WTC11 (cell line): ENCODE measurements at regions not wholly inside any gene's neighbourhood (a gene's known extent, or its start where the extent isn't known, plus 50 kb on each side); places are given as distances from the start of the nearest gene placed in this dataset.

Source experiments
- ATAC-seq: fragments of 200-7000 bp; cut with Tn5 transposase; 2 replicates; pipeline ENCODE4 v1.10.0; 2021; ENCODE audit warnings: mild to moderate bottlenecking, moderate library complexity
- CTCF ChIA-PET: fragments of 300-600 bp; sonication (Branson Sonifier 250); formaldehyde crosslinking; loops from one replicate; lab custom pipeline; 2021; ENCODE audit warnings: antibody characterized with exemption; lab: Charles Lee
- POLR2A ChIA-PET: fragments of 350-600 bp; sonication (Branson Sonifier 250); formaldehyde crosslinking; loops from one replicate; lab custom pipeline; 2021; ENCODE audit warnings: antibody characterized with exemption; lab: Charles Lee
- DNase-seq: peaks from one replicate; pipeline ENCODE4 v3.0.0; 2021; ENCODE audit warnings: low spot score
- H3K27ac Mint-ChIP-seq: 2 replicates; pipeline ENCODE4 v1.8.0; 2021; ENCODE audit warnings: mixed read lengths
- H3K27me3 Mint-ChIP-seq: 2 replicates; pipeline ENCODE4 v1.8.0; 2021; ENCODE audit warnings: low read depth, mild to moderate bottlenecking, moderate library complexity, mixed read lengths
- H3K36me3 Mint-ChIP-seq: 2 replicates; pipeline ENCODE4 v1.8.0; 2021; ENCODE audit warnings: mixed read lengths
- H3K4me1 Mint-ChIP-seq: 2 replicates; pipeline ENCODE4 v1.8.0; 2022; ENCODE audit warnings: mixed read lengths
- H3K4me3 Mint-ChIP-seq: 2 replicates; pipeline ENCODE4 v1.8.0; 2021; ENCODE audit warnings: mild to moderate bottlenecking, moderate library complexity, mixed read lengths
- H3K9me3 Mint-ChIP-seq: 2 replicates; pipeline ENCODE4 v1.8.0; 2021; ENCODE audit warnings: mixed read lengths
- ESRRA ChIP-seq: sonication (generic); formaldehyde crosslinking; IDR thresholded peaks from 2 replicates; pipeline ENCODE4 v1.8.1; 2022; ENCODE audit warnings: mild to moderate bottlenecking, missing genetic modification reagents, borderline replicate concordance
- FOXJ3 ChIP-seq: sonication (generic); formaldehyde crosslinking; IDR thresholded peaks from 2 replicates; pipeline ENCODE4 v1.9.0; 2021; ENCODE audit warnings: missing genetic modification reagents, mild to moderate bottlenecking, borderline replicate concordance
- ZNF138 ChIP-seq: sonication (generic); formaldehyde crosslinking; conservative IDR thresholded peaks from 2 replicates; pipeline ENCODE4 v1.8.1; 2022; ENCODE audit warnings: mild to moderate bottlenecking, moderate library complexity, missing genetic modification reagents
- ZNF396 ChIP-seq: fragments of 250-450 bp; sonication (Bioruptor Pico); IDR thresholded peaks from 2 replicates; pipeline ENCODE4 v1.8.0; 2021; ENCODE audit warnings: mild to moderate bottlenecking, moderate library complexity, borderline replicate concordance
- TF ChIP-seq, protein P1 (sequence below): sonication (generic); formaldehyde crosslinking; IDR thresholded peaks from 2 replicates; pipeline ENCODE4 v1.8.0; 2023; ENCODE audit warnings: missing genetic modification reagents, mild to moderate bottlenecking, borderline replicate concordance
- TF ChIP-seq, protein P2 (sequence below): sonication (generic); formaldehyde crosslinking; IDR thresholded peaks from 2 replicates; pipeline ENCODE4 v1.8.0; 2022; ENCODE audit warnings: missing genetic modification reagents
- TF ChIP-seq, protein P3 (sequence below): fragments of 250-450 bp; sonication (Bioruptor Pico); conservative IDR thresholded peaks from 2 replicates; pipeline ENCODE4 v1.9.0; 2021; ENCODE audit warnings: mild to moderate bottlenecking
- TF ChIP-seq, protein P4 (sequence below): sonication (generic); formaldehyde crosslinking; IDR thresholded peaks from 2 replicates; pipeline ENCODE4 v1.8.0; 2023; ENCODE audit warnings: missing genetic modification reagents
- TF ChIP-seq, protein P5 (sequence below): sonication (generic); formaldehyde crosslinking; IDR thresholded peaks from 2 replicates; pipeline ENCODE4 v1.8.1; 2022; ENCODE audit warnings: missing genetic modification reagents, borderline replicate concordance
- TF ChIP-seq, protein P6 (sequence below): fragments of 200-600 bp; IDR thresholded peaks from 2 replicates; pipeline ENCODE4 v1.8.0; 2022; ENCODE audit warnings: antibody characterized with exemption
- TF ChIP-seq, protein P7 (sequence below): sonication (generic); formaldehyde crosslinking; IDR thresholded peaks from 2 replicates; pipeline ENCODE4 v1.8.1; 2023; ENCODE audit warnings: mild to moderate bottlenecking, moderate library complexity, missing genetic modification reagents
- TF ChIP-seq, protein P8 (sequence below): sonication (generic); formaldehyde crosslinking; IDR thresholded peaks from 2 replicates; pipeline ENCODE4 v1.8.1; 2022; ENCODE audit warnings: mild to moderate bottlenecking, moderate library complexity, missing genetic modification reagents
- TF ChIP-seq, protein P9 (sequence below): sonication (generic); formaldehyde crosslinking; IDR thresholded peaks from 2 replicates; pipeline ENCODE4 v1.8.0; 2022; ENCODE audit warnings: mild to moderate bottlenecking, missing genetic modification reagents
- TF ChIP-seq, protein P10 (sequence below): sonication (generic); formaldehyde crosslinking; IDR thresholded peaks from 2 replicates; pipeline ENCODE4 v1.8.1; 2023; ENCODE audit warnings: mild to moderate bottlenecking, missing genetic modification reagents

DNA sequence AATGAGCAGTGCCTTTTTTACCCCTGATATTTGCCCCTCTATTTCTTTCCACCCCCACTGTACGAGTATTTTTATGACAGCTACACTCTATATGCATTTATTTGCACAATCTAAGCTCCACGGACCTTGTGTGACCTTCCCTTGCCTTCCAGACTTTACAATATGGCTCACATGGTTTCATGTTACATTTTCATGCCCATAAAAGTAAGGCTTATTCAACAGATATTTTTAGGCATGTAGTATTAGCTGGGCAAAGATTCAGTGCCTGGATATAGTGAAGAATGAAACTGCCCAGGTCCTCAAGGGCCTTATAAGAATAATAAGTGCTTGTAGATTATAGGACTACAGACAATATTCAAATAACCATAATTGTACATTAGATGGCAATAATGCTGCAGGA, 481.9 kb upstream of the CNTN4 start (continued):
- TF ChIP-seq, protein P1, sequence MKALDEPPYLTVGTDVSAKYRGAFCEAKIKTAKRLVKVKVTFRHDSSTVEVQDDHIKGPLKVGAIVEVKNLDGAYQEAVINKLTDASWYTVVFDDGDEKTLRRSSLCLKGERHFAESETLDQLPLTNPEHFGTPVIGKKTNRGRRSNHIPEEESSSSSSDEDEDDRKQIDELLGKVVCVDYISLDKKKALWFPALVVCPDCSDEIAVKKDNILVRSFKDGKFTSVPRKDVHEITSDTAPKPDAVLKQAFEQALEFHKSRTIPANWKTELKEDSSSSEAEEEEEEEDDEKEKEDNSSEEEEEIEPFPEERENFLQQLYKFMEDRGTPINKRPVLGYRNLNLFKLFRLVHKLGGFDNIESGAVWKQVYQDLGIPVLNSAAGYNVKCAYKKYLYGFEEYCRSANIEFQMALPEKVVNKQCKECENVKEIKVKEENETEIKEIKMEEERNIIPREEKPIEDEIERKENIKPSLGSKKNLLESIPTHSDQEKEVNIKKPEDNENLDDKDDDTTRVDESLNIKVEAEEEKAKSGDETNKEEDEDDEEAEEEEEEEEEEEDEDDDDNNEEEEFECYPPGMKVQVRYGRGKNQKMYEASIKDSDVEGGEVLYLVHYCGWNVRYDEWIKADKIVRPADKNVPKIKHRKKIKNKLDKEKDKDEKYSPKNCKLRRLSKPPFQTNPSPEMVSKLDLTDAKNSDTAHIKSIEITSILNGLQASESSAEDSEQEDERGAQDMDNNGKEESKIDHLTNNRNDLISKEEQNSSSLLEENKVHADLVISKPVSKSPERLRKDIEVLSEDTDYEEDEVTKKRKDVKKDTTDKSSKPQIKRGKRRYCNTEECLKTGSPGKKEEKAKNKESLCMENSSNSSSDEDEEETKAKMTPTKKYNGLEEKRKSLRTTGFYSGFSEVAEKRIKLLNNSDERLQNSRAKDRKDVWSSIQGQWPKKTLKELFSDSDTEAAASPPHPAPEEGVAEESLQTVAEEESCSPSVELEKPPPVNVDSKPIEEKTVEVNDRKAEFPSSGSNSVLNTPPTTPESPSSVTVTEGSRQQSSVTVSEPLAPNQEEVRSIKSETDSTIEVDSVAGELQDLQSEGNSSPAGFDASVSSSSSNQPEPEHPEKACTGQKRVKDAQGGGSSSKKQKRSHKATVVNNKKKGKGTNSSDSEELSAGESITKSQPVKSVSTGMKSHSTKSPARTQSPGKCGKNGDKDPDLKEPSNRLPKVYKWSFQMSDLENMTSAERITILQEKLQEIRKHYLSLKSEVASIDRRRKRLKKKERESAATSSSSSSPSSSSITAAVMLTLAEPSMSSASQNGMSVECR: no peak
- TF ChIP-seq, protein P2, sequence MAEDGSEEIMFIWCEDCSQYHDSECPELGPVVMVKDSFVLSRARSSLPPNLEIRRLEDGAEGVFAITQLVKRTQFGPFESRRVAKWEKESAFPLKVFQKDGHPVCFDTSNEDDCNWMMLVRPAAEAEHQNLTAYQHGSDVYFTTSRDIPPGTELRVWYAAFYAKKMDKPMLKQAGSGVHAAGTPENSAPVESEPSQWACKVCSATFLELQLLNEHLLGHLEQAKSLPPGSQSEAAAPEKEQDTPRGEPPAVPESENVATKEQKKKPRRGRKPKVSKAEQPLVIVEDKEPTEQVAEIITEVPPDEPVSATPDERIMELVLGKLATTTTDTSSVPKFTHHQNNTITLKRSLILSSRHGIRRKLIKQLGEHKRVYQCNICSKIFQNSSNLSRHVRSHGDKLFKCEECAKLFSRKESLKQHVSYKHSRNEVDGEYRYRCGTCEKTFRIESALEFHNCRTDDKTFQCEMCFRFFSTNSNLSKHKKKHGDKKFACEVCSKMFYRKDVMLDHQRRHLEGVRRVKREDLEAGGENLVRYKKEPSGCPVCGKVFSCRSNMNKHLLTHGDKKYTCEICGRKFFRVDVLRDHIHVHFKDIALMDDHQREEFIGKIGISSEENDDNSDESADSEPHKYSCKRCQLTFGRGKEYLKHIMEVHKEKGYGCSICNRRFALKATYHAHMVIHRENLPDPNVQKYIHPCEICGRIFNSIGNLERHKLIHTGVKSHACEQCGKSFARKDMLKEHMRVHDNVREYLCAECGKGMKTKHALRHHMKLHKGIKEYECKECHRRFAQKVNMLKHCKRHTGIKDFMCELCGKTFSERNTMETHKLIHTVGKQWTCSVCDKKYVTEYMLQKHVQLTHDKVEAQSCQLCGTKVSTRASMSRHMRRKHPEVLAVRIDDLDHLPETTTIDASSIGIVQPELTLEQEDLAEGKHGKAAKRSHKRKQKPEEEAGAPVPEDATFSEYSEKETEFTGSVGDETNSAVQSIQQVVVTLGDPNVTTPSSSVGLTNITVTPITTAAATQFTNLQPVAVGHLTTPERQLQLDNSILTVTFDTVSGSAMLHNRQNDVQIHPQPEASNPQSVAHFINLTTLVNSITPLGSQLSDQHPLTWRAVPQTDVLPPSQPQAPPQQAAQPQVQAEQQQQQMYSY: no peak
- TF ChIP-seq, protein P3, sequence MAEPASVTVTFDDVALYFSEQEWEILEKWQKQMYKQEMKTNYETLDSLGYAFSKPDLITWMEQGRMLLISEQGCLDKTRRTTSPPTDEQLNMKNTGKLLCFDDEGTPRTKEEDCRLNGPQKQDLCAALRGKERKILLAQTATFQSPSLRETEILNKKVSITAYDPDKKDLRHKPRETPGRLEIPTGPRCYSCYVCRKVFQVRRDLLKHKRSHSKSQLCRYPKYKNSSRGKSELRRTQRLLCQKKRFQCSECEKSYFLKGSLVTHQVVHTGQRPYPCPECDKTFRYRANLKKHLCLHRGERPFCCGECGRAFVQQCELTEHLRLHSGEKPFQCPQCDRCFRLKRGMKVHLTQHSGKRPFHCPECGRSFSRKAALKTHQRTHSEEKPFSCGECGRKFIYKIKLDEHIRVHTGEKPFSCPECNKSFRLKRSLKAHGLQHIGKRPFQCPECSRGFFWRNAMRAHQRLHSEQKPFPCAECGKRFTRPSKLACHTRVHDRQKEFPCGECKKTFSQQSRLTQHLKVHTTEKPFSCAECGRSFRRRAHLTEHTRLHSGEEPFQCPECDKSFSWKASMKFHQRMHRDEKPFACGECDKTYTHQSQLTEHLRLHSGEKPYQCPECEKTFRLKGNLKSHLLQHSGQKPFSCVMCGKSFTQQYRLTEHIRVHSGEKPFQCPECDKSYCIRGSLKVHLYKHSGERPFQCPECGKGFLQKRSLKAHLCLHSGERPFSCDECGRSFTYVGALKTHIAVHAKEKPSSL (CRISPR knock-in tag): no peak
- TF ChIP-seq, protein P4, sequence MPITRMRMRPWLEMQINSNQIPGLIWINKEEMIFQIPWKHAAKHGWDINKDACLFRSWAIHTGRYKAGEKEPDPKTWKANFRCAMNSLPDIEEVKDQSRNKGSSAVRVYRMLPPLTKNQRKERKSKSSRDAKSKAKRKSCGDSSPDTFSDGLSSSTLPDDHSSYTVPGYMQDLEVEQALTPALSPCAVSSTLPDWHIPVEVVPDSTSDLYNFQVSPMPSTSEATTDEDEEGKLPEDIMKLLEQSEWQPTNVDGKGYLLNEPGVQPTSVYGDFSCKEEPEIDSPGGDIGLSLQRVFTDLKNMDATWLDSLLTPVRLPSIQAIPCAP (CRISPR knock-in tag): no peak
- TF ChIP-seq, protein P5, sequence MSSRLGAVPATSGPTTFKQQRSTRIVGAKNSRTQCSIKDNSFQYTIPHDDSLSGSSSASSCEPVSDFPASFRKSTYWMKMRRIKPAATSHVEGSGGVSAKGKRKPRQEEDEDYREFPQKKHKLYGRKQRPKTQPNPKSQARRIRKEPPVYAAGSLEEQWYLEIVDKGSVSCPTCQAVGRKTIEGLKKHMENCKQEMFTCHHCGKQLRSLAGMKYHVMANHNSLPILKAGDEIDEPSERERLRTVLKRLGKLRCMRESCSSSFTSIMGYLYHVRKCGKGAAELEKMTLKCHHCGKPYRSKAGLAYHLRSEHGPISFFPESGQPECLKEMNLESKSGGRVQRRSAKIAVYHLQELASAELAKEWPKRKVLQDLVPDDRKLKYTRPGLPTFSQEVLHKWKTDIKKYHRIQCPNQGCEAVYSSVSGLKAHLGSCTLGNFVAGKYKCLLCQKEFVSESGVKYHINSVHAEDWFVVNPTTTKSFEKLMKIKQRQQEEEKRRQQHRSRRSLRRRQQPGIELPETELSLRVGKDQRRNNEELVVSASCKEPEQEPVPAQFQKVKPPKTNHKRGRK: no peak
- TF ChIP-seq, protein P6, sequence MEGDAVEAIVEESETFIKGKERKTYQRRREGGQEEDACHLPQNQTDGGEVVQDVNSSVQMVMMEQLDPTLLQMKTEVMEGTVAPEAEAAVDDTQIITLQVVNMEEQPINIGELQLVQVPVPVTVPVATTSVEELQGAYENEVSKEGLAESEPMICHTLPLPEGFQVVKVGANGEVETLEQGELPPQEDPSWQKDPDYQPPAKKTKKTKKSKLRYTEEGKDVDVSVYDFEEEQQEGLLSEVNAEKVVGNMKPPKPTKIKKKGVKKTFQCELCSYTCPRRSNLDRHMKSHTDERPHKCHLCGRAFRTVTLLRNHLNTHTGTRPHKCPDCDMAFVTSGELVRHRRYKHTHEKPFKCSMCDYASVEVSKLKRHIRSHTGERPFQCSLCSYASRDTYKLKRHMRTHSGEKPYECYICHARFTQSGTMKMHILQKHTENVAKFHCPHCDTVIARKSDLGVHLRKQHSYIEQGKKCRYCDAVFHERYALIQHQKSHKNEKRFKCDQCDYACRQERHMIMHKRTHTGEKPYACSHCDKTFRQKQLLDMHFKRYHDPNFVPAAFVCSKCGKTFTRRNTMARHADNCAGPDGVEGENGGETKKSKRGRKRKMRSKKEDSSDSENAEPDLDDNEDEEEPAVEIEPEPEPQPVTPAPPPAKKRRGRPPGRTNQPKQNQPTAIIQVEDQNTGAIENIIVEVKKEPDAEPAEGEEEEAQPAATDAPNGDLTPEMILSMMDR: no peak
- TF ChIP-seq FOXJ3 (CRISPR knock-in tag): no peak

DNA sequence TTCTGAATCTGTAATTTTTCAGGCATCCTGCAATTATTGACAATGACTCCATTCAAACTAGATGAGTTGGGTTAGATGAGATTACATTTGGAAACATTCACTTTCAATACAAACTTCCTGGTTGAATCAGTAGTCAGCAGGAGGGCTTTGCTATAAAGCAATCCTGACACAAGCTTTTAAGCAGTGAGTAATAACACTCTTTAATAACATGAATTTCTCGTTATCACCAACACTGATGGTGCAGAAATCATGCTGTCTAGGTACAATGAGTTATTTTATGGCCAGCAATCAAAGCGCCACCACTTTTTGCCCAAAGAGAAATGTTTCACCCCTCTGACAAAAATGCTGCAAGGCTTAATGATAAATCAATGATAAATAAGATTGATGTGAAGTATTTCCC, 474.8 kb upstream of the CNTN4 start:
- Mint-ChIP-seq H3K4me3 (no peak overlapping the region), H3K27ac (no peak overlapping the region), H3K27me3 (peaks cover 4% of the 10 kb centered on the region; the same call in 1 of the 2 replicates), H3K4me1 (no peaks in the 10 kb centered on the region), H3K36me3 (peaks cover 57% of the 10 kb centered on the region), H3K9me3 (peaks cover 70% of the 10 kb centered on the region)
- DNase-seq (no peak), ATAC-seq (no peak)
- POLR2A ChIA-PET: no interaction called here
- CTCF ChIA-PET: no interaction called here
- TF ChIP-seq ZNF396 (no peak), ZNF138 (no peak), ESRRA (CRISPR knock-in tag) (no peak)
- TF ChIP-seq, protein P7, sequence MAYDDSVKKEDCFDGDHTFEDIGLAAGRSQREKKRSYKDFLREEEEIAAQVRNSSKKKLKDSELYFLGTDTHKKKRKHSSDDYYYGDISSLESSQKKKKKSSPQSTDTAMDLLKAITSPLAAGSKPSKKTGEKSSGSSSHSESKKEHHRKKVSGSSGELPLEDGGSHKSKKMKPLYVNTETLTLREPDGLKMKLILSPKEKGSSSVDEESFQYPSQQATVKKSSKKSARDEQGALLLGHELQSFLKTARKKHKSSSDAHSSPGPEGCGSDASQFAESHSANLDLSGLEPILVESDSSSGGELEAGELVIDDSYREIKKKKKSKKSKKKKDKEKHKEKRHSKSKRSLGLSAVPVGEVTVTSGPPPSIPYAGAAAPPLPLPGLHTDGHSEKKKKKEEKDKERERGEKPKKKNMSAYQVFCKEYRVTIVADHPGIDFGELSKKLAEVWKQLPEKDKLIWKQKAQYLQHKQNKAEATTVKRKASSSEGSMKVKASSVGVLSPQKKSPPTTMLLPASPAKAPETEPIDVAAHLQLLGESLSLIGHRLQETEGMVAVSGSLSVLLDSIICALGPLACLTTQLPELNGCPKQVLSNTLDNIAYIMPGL (CRISPR knock-in tag): no peak
- TF ChIP-seq, protein P8, sequence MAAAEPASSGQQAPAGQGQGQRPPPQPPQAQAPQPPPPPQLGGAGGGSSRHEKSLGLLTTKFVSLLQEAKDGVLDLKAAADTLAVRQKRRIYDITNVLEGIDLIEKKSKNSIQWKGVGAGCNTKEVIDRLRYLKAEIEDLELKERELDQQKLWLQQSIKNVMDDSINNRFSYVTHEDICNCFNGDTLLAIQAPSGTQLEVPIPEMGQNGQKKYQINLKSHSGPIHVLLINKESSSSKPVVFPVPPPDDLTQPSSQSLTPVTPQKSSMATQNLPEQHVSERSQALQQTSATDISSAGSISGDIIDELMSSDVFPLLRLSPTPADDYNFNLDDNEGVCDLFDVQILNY (CRISPR knock-in tag): no peak
- TF ChIP-seq, protein P9, sequence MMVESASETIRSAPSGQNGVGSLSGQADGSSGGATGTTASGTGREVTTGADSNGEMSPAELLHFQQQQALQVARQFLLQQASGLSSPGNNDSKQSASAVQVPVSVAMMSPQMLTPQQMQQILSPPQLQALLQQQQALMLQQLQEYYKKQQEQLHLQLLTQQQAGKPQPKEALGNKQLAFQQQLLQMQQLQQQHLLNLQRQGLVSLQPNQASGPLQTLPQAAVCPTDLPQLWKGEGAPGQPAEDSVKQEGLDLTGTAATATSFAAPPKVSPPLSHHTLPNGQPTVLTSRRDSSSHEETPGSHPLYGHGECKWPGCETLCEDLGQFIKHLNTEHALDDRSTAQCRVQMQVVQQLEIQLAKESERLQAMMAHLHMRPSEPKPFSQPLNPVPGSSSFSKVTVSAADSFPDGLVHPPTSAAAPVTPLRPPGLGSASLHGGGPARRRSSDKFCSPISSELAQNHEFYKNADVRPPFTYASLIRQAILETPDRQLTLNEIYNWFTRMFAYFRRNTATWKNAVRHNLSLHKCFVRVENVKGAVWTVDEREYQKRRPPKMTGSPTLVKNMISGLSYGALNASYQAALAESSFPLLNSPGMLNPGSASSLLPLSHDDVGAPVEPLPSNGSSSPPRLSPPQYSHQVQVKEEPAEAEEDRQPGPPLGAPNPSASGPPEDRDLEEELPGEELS: no peak
- TF ChIP-seq, protein P10, sequence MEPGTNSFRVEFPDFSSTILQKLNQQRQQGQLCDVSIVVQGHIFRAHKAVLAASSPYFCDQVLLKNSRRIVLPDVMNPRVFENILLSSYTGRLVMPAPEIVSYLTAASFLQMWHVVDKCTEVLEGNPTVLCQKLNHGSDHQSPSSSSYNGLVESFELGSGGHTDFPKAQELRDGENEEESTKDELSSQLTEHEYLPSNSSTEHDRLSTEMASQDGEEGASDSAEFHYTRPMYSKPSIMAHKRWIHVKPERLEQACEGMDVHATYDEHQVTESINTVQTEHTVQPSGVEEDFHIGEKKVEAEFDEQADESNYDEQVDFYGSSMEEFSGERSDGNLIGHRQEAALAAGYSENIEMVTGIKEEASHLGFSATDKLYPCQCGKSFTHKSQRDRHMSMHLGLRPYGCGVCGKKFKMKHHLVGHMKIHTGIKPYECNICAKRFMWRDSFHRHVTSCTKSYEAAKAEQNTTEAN (CRISPR knock-in tag): no peak
